ENCODE measurements at regions not wholly inside any gene's neighbourhood (a gene's known extent, or its start where the extent isn't known, plus 50 kb on each side); places are given as distances from the start of the nearest gene placed in this dataset.

- WGBS, 2 donors = 90 to 94% methylated on average over 3 of the region's 3 CpGs
- intact Hi-C loops (cut with DNase I) = no loop called here
Observed at GRCh38 chr6:132995432-132995831, 181.1 kb downstream of the RPS12 start.

GRCh38 chr6:132998418-132998817 is 184.0 kb downstream of the RPS12 start:
- Histone ChIP-seq H3K36me3 (no peaks in the 10 kb centered on the region), H3K4me3 (no peak overlapping the region), H3K9me3 (no peaks in the 10 kb centered on the region), H3K27me3 (no peaks in the 10 kb centered on the region), H3K27ac (no peak overlapping the region), H3K4me1 (no peaks in the 10 kb centered on the region)
- intact Hi-C loops (cut with DNase I) = no loop called here
- no peak for DNase-seq
- TF ChIP-seq POLR2AphosphoS5 (IDR thresholded peaks at IDR 0.05) (no peak), EP300 (IDR thresholded peaks at IDR 0.05) (no peak), POLR2A (IDR thresholded peaks at IDR 0.05) (no peak), CTCF (IDR thresholded peaks at IDR 0.05) (no peak)

More at GRCh38 chr6:132995432-132995831, 181.1 kb downstream of the RPS12 start:
- H3K27me3 ChIP-seq = no peaks in the 10 kb centered on the region
- no peaks in the 10 kb centered on the region for H3K9me3 ChIP-seq
- no peaks in the 10 kb centered on the region for H3K36me3 ChIP-seq
- TF ChIP-seq EP300 (IDR thresholded peaks at IDR 0.05) (no peak), POLR2AphosphoS5 (IDR thresholded peaks at IDR 0.05) (no peak), POLR2A (IDR thresholded peaks at IDR 0.05) (no peak), CTCF (IDR thresholded peaks at IDR 0.05) (no peak)
- H3K4me1 ChIP-seq = no peaks in the 10 kb centered on the region
- no peak overlapping the region for H3K4me3 ChIP-seq
- H3K27ac ChIP-seq = no peak overlapping the region
- no peak for DNase-seq

GRCh38 chr6:133001040-133001565 is 186.7 kb downstream of the RPS12 start:
- Histone ChIP-seq H3K9me3 (no peaks in the 10 kb centered on the region), H3K27me3 (no peaks in the 10 kb centered on the region), H3K4me3 (no peak overlapping the region), H3K4me1 (no peaks in the 10 kb centered on the region), H3K27ac (no peak overlapping the region), H3K36me3 (no peaks in the 10 kb centered on the region)
- TF ChIP-seq POLR2AphosphoS5 (IDR thresholded peaks at IDR 0.05) (no peak), POLR2A (IDR thresholded peaks at IDR 0.05) (no peak), CTCF (IDR thresholded peaks at IDR 0.05) (no peak), EP300 (IDR thresholded peaks at IDR 0.05) (no peak)
- DNase-seq = no peak
- WGBS, 2 donors = 17 to 49% methylated on average over 2 of the region's 2 CpGs
- intact Hi-C loops (cut with DNase I) = no loop called here

GRCh38 chr6:133004304-133004884 is 190.0 kb downstream of the RPS12 start:
- no peak overlapping the region for H3K27ac ChIP-seq
- TF ChIP-seq POLR2AphosphoS5 (IDR thresholded peaks at IDR 0.05) = no peak
- no peak for TF ChIP-seq EP300 (IDR thresholded peaks at IDR 0.05)
- intact Hi-C loops (cut with DNase I) = no loop called here
- no peaks in the 10 kb centered on the region for H3K9me3 ChIP-seq
- H3K36me3 ChIP-seq = no peaks in the 10 kb centered on the region
- H3K4me1 ChIP-seq = no peaks in the 10 kb centered on the region
- DNase-seq = no peak
- WGBS, 2 donors = 94 to 97% methylated on average over 2 of the region's 2 CpGs
- no peaks in the 10 kb centered on the region for H3K27me3 ChIP-seq
- H3K4me3 ChIP-seq = no peak overlapping the region

- Histone ChIP-seq H3K4me3 (no peak overlapping the region), H3K27ac (no peak overlapping the region), H3K27me3 (no peaks in the 10 kb centered on the region), H3K4me1 (no peaks in the 10 kb centered on the region), H3K36me3 (no peaks in the 10 kb centered on the region), H3K9me3 (no peaks in the 10 kb centered on the region)
- 74 to 81% methylated on average over 1 of the region's 1 CpG for WGBS, 2 donors
- intact Hi-C loops (cut with DNase I) = no loop called here
- DNase-seq = no peak
- TF ChIP-seq POLR2AphosphoS5 (IDR thresholded peaks at IDR 0.05) (no peak), CTCF (IDR thresholded peaks at IDR 0.05) (no peak), POLR2A (IDR thresholded peaks at IDR 0.05) (no peak), EP300 (IDR thresholded peaks at IDR 0.05) (no peak)
Observed at GRCh38 chr6:133012774-133013173, 198.4 kb downstream of the RPS12 start.
